T-helper 2 cell treated with Interferon-gamma antibody and Interleukin-4, amounts not matched to agents 100 ng/mL and 5 ng/mL, for 36 hours (primary cell): ENCODE measurements at regions not wholly inside any gene's neighbourhood (a gene's known extent, or its start where the extent isn't known, plus 50 kb on each side); places are given as distances from the start of the nearest gene placed in this dataset.

ENCODE experiments used
- intact Hi-C: fragments of 100-400 bp; cut with micrococcal nuclease; formaldehyde crosslinking; loops from one replicate; pipeline ENCODE4 v1.15.1; 2023

DNA sequence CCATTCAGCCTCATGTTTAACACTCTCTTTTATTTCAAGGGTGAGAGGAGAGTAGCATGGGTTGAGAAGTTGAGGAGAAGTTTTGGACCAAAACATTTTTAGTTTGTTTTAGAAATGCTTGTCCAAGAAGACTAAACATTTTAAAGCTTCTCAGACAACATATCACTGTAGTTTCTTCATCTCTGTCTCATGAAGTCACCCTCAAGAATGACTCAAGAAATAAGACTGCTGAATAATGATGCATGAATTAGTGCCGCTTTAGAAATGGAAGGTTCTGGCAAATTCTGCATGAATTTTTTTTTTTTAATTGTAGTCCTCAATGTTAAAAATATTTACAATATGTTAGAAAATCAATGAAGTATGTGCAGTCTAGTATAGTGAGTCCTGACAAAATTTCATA, 422.7 kb upstream of the ARGLU1 start:
- intact Hi-C loops = no loop called here

DNA sequence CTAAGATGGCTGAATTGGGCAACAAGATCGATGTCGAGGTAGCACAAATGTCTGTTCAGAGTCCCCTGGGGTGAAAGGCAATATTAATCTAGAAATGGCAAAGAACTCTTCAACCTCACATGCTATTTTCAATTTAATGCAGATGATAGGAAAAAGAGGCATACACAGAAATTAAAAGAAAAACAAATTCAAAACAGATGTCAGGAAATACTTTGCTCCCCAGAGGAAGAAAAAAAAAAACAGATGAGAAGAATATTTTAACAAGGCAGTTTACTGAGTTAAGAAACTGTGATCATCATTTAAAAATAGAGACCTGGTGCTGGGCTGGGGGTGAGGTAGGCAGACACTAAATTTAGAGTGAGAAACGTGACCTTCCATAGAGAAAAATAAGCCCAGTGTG, 421.9 kb upstream of the ARGLU1 start:
- intact Hi-C loops = no loop called here

DNA sequence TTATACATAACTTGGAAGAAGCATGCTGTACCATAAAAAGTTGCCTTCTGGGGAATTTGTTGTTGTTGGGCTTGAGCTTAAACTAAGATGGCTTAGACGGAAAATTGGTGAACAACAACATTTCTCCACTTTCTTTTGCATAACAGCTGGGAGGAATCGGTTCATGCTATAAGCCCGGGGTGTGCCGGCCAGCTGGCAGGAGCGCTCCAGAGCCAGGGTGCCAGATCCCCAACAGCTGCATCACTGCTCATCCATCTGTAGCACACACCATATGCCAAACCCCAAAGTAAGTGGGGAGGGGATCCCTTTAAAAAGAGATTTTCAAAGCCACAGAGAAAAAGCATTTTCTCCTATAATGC, 419.5 kb upstream of the ARGLU1 start:
- intact Hi-C loops = no loop called here

DNA sequence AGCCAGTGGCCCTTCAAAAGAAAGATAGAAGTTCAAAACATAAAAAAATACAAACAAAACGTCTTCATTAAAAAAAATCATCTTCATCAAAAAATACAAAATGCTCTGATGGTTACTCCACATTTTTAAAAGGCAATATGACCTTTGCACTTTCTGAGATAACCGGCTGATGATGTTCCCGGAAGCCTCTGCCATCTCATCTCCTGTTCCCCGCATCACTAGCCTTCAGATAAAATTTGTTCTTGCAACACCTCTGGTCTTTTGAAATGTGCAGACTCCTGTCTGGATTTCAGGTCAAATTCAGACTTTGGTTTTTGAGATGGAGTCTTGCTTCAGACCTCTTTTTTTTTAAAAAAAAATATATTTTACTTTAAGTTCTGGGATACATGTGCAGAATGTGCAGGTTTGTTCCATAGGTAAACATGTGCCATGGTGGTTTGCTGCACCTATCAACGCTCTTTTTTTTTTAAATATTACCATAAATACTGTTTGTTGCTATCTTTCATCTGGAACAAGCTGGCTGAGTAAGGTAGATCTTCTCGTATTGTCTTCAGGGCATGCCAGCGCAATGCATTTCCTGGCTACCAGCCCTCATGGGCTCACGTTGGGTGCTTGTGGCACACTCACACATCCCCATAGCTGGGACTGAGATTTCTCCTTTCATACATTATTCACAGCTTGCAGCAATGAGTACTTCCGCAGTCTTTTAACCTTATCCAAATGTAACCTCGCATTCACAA, 418.9 kb upstream of the ARGLU1 start:
- intact Hi-C loops = no loop called here

DNA sequence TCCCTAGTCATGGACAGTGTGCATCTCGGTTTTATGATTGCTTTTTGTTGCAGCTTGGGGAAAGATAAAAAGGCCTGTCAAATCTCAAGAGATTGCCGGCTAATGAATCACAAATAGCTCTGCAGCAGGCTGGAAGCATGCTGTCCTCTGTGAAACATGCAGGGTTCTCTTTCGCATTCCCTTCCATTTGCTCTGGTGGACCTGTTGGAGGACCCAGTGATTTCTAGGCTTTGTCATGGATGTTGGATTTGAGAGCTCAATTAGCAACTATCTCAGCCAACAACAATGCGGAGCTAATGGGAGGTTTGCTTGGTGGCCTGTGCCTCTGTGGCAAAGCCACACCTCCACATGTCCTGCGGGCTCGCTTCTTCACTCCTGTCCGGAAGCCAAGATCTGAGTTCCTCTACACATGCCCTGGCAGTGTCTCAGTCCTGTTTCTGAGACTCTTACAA, 418.1 kb upstream of the ARGLU1 start:
- intact Hi-C loops = no loop called here

DNA sequence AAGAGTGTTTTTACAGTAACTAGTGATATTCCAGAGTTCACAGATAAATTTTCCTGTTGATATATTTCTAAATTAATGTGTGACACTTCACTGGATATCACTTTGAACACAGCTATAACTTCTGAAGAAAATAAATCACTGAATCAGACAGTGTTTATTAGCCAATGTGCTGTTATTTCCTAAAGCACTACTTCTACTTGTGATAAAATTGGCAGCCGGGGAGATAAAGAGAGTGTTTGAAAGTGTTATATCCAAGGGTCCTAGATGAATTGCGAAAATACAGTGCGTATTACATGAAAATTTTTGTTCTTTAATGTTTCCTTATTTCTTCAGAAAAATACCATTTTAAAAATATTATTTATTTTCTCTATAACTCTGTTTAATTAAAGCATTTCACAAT, 417.5 kb upstream of the ARGLU1 start:
- intact Hi-C loops = no loop called here

DNA sequence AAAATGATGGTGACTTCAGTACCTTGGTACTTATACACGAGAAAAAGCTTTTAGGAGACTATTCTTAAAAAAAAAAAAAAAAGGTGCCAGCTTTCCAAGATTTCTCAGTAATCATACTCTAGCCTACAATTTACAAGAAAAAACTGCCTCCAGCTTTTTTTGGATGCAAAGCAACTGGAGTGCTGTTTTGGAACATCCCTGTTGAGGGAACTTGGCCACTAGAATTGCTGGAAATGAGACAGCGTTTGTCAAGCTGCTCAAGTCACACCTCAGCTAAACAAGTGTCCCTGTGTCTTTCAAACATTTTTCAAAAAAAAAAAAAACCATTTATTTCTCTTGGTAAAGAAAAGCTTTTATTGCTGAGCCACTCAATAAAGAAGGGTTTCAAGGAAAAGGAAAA, 413.1 kb upstream of the ARGLU1 start:
- intact Hi-C loops = no loop called here

DNA sequence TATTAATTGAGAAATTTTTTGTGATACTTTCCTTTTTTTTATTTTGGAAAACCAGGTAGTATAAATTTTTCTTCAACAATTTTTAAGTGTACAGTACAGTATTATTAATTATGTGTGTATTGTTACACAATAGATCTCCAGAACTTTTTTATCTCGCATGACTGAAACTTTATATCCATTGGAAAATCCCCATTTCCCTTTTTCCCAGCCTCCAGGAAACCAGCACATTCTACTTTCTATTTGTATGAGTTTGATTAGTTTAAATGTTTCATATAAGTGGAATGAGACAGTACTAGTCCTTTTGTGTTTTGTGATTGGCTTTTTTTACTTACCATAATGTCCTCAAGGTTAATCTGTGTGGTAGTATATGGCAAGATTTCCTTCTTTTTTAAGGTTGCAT, 399.5 kb upstream of the ARGLU1 start:
- intact Hi-C loops = no loop called here

DNA sequence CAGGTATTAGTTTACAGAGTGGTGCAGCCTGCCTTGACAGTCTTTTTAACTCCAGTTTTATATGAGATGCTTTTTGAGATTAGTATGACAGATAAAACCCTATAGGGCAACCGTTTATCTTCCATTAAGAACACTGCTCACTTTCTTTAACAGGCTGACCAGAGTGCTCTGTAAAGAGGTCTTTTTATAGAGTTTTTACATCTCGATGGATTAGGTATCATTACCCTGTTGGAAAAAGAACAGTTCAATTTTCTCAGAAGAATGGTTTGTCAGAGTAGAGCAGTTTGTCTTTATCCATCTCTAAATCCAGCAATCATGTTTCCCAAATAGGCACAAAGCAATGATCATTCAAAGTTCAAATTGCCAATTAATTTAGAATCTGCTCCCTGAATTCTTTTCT, 395.2 kb upstream of the ARGLU1 start:
- intact Hi-C loops = no loop called here

DNA sequence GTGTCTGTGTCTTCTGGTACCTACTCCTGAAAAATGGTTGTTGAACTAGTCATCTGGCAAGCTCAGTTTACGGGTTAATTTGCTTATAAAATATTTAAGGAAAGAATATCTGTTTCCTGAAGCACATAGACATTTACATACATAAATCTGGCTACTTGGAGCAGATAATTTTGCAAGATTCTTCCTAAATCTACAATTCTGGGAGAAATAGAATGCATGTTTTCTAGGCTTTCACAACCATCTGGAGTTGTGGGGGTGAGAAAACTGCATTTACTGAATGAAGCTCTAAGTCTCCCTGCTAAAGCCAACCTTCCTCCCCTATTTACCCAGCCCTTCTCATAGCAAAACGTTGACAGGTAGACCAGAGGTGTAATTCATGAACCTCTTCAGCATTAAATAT, 393.7 kb upstream of the ARGLU1 start:
- intact Hi-C loops = no loop called here

DNA sequence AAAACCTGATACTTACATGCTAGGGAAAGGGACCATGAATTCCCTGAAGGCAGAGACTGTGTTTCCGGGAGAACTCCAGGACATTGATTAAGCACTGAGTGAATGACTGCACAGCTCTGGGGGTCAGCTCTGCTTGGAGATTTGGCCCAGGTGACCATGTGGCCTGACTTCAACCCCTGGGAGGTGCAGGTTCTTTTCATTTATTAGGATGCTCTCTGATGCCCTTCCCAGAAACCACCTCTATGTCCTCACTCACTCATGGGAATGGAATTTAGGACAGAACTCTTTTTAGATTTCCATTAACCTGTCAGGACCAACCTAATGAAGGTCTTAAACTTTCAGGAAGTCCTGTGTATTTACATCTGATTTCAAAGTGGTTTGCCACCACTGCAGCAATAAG, 393.3 kb upstream of the ARGLU1 start:
- intact Hi-C loops = no loop called here

DNA sequence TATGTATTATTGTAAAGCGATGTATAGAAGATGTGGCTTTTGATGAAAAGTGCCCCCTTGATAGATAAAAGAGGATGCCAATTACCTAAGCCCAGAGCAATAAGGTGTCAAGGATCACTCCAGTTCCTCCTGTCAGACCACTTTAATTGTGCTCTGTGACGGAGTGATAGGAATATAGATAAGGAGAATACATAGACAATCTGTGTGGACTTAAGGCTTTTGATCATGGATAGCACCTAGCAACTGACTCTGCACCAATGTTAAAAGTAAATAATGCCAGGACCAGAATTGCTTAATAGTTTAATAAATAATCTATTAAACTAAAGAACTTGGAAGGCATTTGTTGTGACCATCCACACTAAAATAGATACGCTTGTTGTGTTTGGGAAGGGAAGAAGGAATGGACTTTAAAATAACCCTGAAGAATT, 390.7 kb upstream of the ARGLU1 start:
- intact Hi-C loops = no loop called here

DNA sequence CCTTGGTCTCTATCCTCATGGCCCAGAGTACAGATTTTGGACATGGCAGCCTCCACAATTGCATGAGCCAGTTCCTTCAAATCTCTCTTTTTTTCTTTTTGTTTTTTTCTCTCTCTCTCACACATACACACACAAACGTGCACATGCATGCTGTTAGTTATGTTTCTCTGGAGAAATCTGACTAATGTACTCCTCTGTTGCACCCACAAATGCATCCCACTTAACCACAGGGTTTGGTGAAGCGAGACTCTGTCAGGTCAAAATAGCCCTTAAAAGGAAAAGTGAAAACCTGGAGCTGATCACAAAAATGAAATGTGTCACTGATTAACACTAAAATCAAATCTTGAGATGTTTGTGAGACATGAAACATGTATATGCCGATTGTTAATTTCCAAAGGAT, 374.6 kb upstream of the ARGLU1 start:
- intact Hi-C loops = no loop called here

DNA sequence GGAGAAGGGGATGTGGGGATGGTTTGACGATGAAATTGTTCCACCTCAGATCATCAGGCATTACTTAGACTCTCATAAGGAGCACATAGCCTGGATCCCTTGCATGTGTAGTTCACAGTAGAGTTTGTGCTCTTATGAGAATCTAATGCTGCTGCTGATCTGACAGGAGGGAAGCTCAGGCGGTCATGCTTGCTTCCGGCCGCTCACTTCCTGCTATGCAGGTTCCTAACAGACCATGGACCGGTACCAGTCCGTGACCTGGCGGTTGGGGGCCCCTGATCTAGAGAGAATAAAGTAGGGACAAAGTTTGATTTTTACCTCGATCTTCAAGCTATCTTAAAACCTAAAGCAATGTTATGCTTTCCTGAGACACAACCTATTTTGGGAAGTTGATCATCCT, 373.8 kb upstream of the ARGLU1 start:
- intact Hi-C loops = no loop called here

DNA sequence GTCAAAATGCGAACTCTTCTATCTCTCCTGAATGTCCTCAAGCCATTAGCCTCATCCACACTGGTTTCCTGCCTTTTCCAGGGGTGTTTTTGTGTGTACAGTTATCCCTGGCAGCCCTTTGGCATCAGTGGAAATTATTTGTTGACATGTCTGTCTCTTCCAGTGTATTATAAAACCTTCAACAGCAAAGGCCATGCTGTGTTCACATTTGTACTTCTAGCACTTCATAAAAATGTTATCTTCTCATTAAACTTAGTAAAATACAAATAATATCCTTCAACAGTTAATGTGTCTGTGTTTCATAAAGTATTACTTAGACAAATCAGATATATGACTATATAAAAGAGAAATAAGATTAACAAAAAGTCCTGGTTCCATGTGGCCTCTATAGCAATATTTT, 359.5 kb upstream of the ARGLU1 start:
- intact Hi-C loops = no loop called here

DNA sequence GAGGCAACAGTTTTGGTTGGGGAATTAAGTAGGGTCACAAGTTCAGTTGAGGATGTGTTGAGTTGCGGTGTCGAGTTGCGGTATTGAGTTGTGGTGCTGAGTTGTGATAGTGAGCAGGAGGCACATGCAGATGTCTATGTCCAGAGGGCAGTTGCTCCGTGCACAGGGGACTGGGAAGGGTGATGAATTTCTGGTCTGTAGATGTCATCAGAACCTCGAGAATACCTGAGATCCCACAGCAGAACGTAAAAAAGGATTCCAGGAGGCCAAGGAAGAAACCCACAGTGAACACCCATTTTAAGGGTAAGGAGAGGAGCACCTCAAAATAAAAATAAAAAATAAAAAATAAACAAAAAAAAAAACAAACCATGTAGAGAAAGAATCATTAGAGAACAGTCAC, 354.4 kb upstream of the ARGLU1 start:
- intact Hi-C loops = no loop called here

DNA sequence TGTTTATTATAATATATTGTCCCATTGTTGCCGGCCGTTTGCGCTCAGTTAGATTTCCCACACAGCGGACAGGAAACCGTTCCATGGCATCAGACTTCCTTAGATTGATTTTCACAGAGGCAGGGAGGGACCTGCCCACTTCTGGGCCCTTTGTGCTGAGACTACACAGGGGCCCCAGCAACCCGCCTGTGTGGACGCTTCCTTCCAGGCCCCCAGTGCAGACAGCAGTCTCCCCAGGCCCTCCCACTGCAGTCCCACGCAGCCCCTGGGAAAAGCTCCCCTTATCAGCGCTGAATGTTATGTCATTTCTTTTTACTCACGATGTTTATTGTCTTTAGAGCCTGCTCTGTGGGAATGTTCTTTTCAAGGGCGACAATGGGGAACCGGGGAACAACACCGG, 351.7 kb upstream of the ARGLU1 start:
- intact Hi-C loops = loop anchor here (2.0 to 10.0 kb wide), 2 partner anchors 383 to 1505 kb away; no protein-coding TSS in a partner anchor

DNA sequence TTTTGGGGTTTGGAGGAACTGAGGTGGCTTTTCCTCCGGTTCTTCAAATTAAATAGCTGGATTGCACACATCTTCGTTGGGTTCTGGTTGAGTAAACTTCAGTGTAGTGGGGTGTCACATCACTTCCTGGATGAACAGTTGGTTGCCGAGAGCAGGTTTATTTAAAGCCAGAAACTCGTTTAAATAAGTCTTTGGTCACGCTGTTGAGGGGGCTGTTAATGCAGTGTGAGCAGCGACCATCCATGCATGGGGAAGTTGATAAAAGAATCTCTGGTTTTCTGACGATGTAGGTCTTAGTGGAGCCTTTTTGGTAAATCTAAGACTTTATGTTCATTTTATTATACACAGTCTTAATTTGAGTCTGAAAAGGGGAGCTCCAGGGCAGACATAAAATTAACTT, 351.2 kb upstream of the ARGLU1 start:
- intact Hi-C loops = loop anchor here (2.0 to 10.0 kb wide), 2 partner anchors 382 to 1504 kb away; no protein-coding TSS in a partner anchor

DNA sequence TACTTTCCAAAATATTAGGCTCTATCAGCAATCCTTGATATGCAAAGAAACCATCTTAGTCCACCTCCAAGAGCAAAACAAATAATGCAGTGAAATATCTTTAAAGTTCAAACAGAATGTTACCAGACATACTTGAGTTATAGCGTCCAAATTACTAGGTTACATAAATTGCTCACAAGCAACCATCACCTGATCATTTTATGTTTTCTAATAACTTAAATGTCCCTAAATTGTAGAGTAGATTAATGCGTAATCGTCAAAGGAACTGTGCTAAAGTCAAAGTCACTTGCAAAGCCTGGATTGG, 350.6 kb upstream of the ARGLU1 start:
- intact Hi-C loops = loop anchor here (2.0 to 10.0 kb wide), 2 partner anchors 382 to 1504 kb away; no protein-coding TSS in a partner anchor

DNA sequence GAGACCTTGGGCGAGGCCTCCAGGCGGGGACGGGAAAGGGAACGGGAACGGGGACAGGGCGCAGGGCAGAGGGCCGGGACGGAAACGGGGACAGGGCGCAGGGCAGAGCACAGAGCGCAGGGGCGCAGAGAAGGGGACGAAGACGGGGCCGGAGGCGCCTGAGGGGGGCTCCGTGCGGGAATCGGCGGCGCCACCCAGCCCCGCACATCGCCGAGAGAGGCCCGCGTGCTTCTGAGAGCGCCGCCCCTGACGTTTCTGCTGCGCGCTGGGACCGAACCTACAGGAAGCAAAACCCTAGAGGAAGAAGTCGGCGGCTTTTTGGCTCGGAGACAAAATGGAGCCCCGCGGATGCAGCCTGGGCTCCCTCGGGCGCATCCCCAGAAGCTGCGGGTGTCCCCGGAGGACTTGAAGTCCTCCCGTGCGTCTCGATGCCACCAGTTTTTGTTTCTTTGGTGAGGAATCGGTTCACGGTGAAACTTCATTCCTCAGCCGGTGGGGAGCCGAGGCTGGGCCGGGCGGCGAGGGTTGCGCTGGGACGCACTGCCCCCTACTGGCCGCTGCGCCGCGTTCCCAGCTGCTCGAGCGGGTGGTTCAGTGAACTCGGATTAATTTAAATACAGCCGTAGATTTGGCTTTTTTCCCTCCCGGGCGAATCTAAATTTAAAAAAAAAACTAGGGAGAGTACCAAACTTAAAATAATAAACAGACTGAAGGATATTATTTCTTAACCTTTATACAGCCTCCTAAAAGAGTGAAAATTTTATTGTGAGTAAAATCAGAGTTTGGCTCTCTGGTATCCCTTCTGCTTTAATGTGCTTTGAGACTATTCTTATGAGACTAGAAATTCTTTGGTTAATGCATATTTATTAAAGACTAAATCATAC, 350.0 kb upstream of the ARGLU1 start:
- intact Hi-C loops = loop anchor here (2.0 to 10.0 kb wide), 3 partner anchors 351 to 1503 kb away; no protein-coding TSS in a partner anchor

DNA sequence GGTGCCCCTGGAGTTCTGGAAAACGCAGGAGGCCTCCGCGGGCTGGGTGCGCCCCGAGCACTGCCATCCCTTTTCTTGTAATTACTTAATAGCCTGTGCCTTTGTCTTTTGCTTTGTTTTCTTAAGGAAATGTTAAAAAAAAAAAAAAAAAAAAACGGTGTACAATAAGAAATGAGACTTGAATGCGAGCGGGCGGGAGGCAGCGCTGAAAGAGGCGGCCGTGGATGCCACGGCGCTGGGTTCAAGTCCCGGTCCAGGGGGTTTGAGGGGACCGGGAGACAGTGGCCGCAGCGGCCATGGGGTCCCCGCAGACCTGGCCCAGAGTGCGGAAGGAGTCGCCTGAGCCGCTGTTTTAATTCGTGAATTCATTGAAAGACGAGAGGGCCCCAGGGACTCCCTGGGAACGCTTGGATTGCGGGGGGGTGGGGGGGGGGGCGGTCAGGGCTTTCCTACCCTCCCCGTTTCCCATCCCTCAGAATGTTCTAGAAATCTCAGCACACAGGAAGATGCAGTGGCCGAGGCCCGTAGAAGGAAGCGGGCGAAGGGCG, 349.2 kb upstream of the ARGLU1 start:
- intact Hi-C loops = loop anchor here (2.0 to 10.0 kb wide), 2 partner anchors 350 to 1502 kb away; no protein-coding TSS in a partner anchor

DNA sequence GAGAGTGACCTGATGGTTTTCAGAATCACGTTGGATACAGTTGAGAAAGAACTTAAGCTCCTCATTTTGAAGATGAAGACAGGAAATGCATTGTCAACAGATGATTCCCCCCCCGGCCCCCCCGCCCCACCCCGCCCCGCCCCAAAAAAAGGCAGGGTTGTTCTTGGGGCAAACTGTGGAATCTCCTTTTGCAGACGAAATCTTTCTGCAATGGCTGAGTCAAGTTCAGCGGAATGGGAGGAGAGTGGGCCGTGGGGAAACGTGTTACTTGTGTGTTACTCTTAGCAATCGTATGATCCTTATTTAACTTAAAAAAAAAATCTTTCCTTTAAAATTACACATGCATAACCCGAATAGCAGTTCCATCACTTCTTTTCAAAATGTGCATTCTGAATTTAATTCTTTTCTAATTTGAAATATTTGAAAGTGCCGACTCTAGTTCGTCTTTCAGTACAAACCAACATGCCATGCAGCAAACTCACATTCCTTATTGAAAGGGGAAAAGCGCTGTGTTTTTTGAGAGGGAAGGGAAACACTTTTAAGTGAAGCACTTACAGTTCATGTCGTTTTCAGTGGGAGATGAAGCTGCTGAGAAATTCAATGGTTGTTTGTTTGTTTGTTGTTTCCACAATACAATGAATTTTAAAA, 348.5 kb upstream of the ARGLU1 start:
- intact Hi-C loops = loop anchor here (2.0 to 10.0 kb wide), 2 partner anchors 350 to 1502 kb away; no protein-coding TSS in a partner anchor
